Lower leg skin (tissue), 3 donors: ENCODE measurements at regions not wholly inside any gene's neighbourhood (a gene's known extent, or its start where the extent isn't known, plus 50 kb on each side); places are given as distances from the start of the nearest gene placed in this dataset.

Experiments used
- POLR2A ChIP-seq, 2 donors: fragments of 450-650 bp; IDR thresholded peaks; one replicate each; pipeline ENCODE4 v1.6.1; 2016 to 2017; ENCODE audit warnings: antibody characterized with exemption in 2 of 2, mild to moderate bottlenecking in 1 of 2, moderate library complexity in 1 of 2
- TF ChIP-seq, protein P1 (sequence below), 3 donors: fragments of 450-650 bp; IDR thresholded peaks; one replicate each; pipeline ENCODE4 v1.5.1; 2016; ENCODE audit warnings: antibody characterized with exemption in 3 of 3, mild to moderate bottlenecking in 3 of 3, moderate library complexity in 2 of 3

DNA sequence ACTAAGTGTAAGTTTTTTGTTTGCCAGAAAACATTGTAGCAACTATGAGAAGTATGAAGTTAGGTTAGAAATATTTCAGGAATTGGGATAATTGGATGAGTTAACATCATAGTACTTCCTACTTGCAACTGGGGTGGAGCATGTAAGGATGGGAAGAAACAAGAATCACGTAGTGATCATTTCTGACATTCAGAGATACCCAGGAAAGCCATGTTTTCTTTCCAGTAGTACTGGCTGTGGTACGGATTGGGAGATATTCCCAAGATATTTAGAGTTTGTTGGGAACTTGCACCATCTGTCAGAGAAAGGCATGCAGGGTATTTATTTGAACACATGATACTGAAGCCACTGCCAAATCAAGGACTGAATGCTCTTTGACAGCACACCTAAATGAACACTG lies 87.6 kb upstream of the SLC4A4 start:
- no peak for TF ChIP-seq POLR2A (IDR thresholded peaks at IDR 0.05)
- TF ChIP-seq, protein P1, sequence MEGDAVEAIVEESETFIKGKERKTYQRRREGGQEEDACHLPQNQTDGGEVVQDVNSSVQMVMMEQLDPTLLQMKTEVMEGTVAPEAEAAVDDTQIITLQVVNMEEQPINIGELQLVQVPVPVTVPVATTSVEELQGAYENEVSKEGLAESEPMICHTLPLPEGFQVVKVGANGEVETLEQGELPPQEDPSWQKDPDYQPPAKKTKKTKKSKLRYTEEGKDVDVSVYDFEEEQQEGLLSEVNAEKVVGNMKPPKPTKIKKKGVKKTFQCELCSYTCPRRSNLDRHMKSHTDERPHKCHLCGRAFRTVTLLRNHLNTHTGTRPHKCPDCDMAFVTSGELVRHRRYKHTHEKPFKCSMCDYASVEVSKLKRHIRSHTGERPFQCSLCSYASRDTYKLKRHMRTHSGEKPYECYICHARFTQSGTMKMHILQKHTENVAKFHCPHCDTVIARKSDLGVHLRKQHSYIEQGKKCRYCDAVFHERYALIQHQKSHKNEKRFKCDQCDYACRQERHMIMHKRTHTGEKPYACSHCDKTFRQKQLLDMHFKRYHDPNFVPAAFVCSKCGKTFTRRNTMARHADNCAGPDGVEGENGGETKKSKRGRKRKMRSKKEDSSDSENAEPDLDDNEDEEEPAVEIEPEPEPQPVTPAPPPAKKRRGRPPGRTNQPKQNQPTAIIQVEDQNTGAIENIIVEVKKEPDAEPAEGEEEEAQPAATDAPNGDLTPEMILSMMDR (IDR thresholded peaks at IDR 0.05) = no peak
